Medulla oblongata (tissue), 1 donor: ENCODE measurements at regions not wholly inside any gene's neighbourhood (a gene's known extent, or its start where the extent isn't known, plus 50 kb on each side); places are given as distances from the start of the nearest gene placed in this dataset.
"Not testable (repeated sequence)": the region's sequence is repeated elsewhere in the genome, so short reads cannot be mapped to it uniquely, and the experiment has no call there.

Experiments used
- DNase-seq: peaks from one replicate; pipeline ENCODE4 v3.0.0-alpha.2; 2015; ENCODE audit errors: extremely low spot score

DNA sequence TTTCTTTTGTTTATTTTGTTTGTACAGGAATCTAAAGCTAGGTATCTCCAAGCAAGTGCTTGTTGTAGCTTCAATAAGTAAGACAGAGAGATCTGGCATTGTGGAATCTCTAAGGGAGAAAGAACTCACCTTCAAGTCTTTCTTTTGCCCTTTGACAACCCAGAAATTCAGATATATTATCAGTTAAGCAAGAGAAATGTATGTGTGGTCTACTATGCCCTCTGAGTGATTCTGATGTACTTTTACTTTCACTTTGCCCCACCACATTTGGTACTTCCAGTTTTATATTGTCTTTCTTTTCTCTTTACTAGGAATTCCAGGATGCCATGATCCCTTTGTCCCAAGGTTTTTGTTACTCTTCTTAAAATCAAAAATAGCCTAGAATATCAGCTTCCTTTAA lies 259.6 kb upstream of the PIK3C3 start:
- DNase-seq: no peak

DNA sequence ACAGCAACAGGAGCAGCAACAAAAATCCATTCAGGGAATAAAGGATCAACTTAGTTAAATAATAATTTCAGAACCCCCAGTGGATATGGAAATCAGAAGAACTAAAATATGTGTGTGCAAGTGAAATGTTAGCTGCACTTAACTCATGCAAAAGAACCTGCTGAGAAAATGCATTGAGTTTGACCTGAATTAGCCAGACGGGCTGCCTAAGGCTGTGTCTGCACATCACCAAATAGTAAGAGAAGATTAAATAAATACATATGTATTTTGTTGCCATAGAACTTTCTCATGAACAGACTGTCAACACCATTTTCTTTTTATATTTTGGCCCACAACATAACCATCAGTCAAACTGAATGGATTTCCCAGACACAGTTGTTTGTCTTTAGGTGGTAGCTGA lies 262.0 kb upstream of the PIK3C3 start:
- no peak for DNase-seq

DNA sequence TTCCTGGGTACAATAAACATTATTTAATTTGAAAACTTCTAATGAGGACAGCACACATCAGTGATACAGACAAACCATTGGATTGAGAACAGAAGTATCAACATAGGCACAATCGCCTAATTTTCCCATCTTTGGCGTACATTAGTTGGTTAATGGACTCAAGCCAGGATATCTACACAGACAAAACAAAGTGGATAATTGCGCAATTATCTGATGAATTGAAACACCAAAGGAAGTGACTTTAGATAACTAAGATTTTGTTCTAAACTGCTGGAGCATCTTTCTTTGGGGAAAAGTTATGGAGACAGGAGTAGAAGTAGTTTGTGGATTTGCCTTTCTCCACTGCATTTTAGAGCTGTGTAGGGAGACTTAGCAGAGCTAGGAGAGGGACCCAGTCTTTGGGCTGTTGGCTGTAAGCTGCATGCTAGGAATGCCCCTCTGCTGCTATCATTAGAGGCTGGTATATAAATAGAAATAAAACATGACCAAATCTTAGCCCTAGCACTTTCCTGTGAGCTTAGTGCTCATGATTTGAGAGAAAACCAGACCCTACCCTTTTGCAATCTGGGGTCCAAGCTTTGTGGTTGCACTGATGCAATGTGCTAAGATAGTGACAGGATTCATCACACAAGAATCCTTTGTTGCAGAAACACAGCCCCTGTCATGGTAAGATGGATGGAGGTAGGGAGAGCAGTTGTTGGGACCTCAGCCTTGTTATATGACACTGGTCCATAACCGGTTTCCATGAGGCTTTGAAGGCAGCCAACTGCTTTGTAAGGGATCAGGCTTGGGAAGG lies 264.5 kb upstream of the PIK3C3 start:
- DNase-seq: no peak

DNA sequence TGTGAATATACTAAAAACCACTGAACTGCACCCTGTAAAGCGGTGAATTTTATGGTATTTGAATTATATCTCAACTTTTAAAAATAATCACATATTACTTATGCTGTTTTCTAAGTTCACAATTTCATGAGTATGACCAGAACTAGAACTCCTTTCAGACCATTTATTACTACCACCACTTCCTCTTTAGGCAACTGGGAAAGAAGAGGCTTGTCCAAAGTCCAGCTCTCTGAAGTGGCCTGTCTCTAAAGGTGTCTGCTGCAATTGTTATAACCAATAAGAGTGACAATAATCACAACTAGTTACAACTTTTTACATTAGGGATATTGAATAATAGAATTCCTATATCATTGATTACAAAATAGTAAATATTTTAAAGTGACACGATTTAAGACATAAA lies 267.9 kb upstream of the PIK3C3 start:
- no peak for DNase-seq

DNA sequence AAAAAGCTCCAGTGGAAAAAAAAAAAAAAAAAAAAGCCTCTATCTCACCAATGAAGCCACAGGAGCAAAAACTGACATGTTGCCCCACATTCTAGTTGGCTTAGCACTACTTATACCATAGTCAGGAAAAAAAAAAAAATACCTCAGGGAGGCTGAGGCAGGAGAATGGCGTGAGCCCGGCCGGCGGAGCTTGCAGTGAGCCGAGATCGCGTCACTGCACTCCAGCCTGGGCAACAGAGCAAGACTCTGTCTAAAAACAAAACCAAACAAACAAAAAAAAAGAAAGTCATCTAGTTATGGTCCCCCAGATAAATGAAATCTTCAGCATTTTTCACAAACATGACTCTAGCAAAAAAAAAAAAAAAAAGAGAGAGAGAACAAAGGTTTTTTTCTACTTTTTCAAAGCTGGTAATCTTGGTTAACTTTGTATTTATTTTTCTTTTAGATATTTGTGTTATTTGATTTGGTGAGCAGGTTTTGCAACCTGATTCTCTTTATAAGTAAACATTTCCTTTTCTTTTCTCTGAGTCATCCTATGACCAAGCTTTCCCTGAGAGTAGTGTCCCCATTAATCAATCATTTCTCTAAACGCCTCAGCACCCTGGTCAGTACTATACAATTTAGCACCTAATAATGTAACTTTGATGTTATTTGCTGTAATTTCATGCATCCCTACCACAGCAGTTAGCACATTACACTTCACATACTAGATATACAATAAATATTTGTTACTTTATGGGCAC lies 273.7 kb upstream of the PIK3C3 start:
- DNase-seq: no peak

DNA sequence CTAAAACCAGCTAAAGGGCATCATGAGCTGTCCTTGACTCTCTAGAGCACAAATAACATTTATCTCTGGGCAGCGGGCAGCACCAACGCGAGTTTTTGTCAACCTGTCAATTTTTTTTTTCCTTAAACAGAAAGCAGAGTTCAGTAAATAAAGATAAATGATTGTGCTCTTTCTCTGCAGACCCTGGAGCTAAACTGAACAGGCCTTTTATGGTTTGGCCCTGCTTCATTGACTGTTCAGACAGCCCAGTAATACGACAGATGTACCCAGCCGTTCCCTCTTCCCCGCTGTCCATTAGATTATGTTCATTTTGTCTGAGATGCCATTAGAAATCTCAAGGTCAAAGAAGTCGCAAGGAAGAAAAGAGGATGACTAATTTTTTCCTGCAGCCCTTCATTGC lies 280.5 kb upstream of the PIK3C3 start:
- DNase-seq: no peak

DNA sequence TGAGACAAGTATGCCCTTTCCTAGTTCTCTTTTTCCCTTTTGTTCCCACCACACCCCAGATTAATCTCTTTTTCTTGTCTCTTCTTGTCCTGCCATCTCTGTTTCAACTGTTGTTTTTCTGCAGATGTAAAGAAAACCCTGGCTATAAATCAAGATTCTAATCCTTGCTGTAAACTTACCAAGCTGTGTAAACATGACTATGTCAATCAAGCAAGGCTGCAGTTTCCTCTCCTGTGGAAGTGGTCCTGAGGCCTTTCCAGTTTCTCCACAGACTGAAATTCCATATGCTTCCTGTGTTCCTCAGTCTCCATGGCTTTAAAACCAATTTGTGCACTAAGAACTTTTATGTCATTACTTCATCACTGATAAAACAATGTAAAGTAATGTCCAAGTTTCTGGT lies 288.8 kb upstream of the PIK3C3 start:
- DNase-seq: no peak

DNA sequence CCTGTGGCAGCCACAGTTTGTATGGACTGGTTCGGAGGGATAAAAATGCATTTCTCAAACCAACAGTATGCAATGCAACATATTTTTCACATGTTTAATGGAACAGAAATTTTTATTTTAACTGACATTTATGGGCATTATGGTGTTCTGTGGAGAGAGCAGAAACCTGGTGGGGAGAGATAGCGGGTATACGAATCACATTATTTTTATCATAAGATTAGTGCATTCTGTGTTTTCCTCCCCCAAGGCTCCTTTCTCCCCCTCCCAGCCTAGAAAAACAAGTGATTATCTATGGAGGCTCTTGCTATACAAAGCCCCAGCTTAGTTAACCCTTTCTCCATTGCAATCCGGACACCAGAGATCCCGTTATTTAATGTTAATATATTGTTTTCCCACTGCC lies 289.8 kb upstream of the PIK3C3 start:
- no peak for DNase-seq

DNA sequence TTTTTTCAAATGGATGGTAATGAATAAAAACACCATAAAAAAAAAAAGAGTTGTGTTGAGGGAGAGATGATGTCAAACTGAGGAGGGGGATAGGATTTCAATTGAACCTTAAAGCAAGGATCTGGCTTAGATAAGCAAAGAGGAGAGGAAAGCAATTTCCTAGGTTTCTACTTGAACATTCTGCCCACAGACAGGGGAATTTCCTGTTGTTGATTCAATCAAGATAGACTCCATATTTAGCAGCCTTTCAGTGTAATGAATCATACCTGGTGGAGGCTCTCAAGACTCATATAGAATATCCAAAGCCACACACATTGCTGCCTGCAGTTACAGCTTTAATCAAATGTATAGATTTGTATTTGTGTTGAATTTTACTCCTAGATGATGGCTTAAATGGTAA lies 294.4 kb upstream of the PIK3C3 start:
- DNase-seq: no peak

DNA sequence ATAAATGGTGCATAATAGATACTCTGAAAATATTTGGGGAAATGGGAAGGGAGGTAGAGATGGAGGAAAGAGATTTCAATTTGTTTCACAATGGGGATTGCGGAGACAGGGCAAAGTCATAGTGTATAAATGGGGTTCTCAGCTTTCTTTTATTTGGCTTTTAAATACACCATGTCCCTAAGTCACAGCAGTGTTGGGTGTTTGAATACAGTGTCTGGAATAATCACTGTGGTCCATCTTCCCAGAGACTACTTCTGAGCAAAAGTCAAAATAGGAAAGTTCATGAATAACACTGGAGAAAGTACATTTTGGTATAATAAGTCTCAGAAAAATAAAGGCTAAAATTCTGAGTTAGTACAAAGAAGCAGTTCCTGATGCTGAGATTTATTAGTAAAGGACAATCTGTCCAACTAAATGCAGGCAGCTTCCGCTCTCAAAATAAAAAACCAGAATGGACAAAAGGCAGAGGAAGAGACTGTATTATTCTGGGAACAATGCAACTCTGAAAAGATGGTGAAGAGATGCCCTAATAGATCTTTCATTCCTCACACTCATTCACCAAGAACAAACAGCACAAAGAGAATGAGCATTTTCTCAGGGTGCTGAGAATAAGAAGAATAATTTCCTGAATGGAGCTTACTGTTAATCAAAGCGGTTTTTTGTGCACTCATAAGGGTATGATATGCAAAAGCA lies 295.4 kb upstream of the PIK3C3 start:
- DNase-seq: no peak

DNA sequence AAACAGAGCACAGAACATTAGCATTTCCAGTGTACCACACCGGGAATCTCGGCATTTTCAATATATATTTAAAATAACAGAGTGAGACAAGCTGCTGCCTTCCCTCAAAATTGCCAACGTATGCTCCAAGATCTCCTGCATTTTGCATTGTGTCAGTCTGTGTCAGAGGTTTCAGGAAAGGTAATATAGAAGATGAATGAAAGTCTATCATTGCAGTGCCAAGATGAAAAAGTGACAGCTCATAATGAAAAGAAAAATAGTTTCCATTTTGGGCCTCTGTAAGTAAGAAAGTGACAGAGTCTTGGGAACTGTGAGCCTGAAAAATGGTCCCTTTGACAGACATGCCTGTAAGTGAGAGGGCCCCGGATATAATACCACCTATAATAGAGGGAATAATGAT lies 297.8 kb upstream of the PIK3C3 start:
- no peak for DNase-seq

DNA sequence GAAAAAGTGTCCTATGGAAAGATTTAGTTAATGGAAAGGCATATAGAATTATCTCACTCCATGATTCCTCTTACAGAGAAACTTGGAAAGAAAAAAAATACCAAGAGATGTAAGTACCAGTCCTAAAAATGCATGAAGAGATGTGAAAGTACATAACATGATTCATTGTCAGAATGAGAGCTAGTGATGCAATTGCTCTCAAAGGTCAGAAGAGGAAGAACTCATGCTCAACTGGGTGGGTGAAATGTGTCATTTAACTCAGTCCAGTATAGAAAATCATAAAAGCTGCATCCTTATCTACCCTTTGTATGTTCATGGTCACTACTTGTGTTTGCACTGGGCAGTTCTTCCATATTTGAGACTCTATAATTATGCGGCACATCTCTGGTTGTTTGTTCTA lies 300.0 kb upstream of the PIK3C3 start:
- DNase-seq: no peak

DNA sequence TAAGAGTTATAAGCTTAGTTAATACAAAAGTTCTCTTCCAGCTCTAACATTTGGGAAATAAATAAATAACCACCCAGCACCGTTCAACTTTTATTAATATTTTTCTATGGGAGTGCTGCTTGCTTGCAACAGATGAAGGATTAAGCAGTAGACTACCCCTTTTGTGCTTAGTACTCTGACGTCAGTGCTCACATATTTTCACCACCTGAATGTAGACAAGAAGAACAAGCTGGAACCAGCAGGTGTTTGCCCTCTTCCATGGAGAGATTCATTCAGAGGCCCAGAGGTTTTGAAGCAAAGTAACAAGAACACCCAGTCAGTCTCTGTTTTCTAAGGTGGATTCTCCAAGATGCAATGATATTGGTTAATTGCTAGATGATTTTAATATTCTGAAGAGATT lies 307.1 kb upstream of the PIK3C3 start:
- no peak for DNase-seq

DNA sequence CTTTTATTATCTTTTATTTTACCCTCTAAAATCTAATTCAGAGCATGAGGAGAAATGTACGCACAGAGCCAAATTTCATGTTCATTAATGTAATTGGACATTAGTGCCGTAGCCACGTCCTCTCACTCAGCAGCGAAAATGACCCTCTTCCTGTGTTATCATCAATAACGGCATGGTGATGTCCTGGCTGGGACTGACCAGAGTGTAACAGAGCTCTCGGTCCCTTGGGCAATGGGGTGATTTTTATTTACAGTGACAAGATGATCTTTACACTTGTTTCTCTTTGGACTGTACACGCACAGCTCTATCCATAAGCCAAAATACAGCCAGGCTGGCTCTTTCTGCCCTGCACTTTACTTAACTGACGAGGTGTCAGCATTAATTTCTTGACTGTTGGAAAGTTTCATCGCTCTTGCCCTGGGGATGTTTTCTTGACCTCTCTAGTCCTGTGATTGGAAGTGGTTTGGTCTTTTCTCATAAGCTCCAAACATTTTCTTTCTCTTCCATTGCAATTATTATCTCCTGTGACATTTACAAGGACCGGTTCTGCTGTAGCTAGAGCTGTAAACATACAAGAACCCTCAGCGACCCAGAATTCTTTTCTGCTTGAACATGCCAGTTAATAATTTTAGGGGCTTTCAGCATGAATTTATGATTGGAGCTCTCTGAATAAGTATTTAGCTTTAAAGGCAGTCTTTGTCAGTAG lies 308.0 kb upstream of the PIK3C3 start:
- no peak for DNase-seq

DNA sequence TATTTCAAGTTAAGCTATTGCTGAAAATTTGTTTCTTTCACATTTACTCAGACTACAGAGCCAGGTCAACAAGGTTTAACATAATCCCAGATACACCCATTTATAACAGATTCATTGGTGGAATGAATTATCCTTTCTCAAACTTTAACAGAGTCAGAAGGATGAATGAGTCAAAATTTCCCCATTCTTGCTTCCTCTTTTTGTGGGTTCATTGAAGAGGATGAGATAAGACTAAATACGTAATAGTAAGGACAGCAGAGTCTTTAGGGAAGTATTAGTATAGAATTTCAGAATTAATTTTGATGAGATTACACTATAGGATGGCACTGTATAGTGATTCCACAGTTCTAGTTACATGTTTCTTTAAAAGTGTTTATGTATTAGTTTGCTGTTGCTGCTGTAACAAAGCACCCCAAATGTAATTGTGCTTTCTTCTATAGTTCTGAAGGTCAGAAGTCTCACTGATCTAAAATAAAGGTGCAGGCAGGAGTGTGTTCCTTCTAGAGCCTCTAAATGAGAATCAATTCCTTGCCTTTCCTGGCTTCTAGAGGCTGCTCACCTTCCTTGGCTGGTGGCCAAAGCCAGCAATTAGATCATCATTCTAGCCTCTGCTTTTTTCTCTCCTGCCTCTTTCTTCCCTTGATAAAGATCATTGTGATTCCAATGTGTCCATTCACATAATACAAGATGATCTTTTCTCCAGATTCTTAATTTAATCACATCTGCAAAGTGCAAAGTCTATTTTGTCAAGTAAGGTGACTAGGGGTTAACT lies 309.3 kb upstream of the PIK3C3 start:
- no peak for DNase-seq

DNA sequence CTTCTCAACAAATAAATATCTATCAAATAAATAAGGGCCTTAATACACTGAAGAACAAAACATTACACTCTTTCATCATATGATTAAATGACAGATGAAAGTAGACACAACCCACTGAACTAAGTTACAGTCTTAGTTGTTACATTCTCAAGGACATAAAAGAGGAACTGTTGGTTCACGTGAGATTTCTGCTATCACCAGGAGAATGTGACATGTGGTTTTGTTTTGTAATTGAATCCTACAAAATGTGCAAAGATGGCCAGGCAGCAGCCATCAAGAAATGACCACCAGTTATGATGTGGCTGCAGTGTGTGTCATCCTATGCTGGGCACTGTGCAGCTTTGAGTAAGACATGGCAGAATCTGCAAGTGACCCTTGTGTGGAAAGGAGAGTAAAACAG lies 310.6 kb upstream of the PIK3C3 start:
- no peak for DNase-seq

DNA sequence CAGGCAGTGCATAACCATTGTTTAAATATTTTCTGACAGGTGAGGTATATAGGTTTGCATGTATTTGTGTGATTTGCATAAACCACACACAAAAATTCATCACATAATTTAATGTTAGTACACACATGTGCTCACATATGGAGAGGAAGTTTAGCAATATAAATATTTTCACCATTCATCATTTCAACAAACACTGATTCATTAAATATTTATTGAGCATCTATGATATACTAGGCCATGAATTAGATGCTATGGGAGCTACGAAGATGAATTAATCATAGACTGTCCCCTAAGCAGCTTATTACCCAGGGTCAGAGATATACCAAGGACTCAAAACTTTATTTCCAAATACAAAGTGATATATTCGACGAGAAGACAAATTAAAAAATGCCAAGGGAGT lies 311.6 kb upstream of the PIK3C3 start:
- no peak for DNase-seq

DNA sequence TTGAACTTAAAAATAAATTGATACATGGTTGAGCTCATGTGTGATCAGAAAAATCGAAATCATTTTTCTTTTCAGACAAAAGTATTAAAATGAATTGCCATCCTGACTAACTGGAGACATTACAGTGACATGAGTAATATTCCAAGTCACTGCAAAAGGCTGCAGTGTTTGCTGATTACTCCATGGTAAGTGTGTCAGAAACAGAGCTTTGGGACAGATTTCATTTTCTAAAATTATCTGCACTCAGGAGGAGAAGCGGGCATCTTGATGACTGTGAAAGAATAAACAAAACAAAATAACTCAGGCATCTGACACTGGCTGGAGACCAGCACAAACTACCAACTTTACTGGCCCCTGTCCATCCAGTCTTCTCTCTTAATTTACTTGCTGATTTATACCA lies 312.3 kb upstream of the PIK3C3 start:
- DNase-seq: no peak

DNA sequence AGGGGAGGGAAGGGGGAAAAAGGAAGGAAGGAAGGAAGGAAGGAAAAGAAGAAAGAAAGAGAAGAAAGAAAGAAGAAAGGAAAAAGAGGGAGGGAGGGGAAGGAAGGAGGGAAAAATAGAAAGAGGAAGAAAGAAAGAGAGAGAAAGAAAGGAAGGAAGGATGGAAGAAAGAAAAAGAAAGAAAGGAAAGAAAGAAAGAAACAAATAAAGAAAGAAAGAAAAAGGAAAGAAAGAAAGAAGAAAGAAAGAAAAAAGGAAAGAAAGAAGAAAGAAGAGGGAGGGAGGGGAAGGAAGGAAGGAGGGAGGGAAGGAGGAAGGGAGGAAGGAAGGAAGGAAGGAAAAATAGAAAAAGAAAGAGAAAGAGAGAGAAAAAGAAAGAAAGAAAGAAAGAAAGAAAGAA lies 315.8 kb upstream of the PIK3C3 start:
- DNase-seq: no peak

DNA sequence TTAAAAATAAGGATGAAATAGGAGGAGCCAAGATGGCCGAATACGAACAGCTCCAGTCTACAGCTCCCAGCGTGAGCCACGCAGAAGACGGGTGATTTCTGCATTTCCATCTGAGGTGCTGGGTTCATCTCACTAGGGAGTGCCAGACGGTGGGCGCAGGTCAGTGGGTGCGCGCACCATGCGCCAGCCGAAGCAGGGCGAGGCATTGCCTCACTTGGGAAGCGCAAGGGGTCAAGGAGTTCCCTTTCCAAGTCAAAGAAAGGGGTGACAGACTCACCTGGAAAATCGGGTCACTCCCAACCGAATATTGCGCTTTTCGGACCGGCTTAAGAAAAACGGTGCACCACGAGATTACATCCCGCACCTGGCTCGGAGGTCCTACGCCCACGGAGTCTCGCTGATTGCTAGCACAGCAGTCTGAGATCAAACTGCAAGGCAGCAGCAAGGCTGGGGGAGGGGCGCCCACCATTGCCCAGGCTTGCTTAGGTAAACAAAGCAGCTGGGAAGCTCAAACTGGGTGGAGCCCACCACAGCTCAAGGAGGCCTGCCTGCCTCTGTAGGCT lies 323.2 kb upstream of the PIK3C3 start:
- not testable (repeated sequence) for DNase-seq

DNA sequence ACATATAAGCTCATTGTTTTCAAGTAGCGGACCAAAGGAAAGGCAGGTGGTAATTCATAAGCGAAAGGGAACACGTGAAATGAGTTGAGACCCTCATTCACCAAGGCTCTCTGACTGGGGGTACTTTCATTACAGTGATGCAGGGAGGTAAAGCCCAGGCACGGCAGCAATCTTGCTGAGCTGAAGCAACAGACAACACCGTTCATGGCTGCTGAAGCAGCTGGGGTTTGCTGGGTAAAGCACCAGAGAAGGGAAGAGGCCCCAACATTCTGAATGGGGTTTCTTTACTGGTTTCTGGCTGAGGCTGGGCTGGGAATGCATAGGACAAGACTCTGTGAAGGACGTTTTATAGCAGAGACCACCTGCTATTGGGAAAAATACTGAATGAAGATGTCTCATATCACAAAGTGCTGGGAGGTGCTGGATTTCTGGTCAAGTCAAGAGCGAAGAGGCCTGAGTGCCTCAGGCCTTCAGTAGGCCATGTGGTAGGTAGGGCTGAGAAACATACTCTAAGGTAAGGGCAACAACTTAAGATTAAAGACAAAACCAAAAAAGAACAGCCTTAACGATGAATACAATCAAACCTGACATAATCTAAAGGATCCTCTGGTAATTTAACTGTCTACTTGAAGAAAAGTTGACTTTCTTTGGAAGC lies 324.7 kb upstream of the PIK3C3 start:
- DNase-seq: no peak
